ENCODE measurements at regions not wholly inside any gene's neighbourhood (a gene's known extent, or its start where the extent isn't known, plus 50 kb on each side); places are given as distances from the start of the nearest gene placed in this dataset.
"Not testable (repeated sequence)": the region's sequence is repeated elsewhere in the genome, so short reads cannot be mapped to it uniquely, and the experiment has no call there.

DNA sequence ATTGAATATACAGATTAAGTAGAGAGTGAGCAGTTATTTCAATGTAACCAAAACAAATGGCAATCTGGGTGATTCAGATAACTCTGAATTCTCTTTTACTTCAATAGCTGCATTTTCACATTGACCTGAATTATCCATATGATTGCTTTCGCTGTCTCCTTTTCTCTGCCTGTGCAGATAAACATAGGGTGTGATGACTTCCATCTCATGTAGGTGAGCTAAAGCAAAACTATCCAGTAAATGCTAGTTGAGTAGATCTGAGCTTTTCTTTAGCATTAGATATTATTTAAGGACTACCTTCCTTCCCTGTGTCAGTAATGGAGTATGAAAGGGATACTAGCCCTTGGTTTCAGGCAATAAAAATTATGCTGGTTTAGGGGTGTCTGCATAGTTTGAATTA lies 288.6 kb downstream of the OXSM start:
- no peak for DNase-seq

DNA sequence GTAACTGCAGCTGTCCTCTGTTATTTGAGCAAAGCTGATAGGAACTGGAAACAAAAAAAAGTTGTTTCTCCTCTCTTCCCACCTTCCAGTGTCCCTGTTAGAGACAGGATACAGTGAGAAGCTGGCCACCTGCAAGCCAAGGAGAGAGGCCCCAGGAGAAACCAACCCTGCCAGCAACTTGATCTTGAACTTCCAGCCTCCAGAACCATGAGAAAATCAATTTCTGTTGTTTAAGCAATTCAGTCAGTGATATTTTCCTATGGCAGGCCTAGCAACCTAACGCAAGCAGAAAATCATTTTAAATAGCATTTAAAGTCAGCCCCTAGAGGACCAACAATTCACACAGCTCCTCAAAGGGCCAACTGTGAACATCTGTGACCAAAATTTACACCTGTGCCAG lies 291.3 kb downstream of the OXSM start:
- no peak for DNase-seq

DNA sequence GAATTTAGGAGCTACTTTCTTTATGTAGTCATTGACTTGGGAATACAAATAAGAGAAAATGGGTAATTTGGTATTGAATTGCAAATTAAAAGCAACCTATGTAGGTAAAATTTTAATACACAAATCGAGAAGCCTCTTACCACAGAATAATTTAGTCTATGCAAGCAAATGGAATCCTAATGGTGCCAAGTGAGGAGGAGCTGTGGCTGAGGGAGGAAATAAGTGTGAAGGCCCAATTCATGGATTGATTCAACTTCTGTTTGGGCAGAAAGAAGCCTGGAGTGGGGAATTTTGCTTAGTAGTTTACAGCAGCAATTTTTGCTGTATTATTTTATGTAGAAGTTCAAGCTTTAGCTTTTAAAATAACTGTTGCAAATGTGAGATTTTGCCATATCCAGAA lies 291.9 kb downstream of the OXSM start:
- no peak for DNase-seq

DNA sequence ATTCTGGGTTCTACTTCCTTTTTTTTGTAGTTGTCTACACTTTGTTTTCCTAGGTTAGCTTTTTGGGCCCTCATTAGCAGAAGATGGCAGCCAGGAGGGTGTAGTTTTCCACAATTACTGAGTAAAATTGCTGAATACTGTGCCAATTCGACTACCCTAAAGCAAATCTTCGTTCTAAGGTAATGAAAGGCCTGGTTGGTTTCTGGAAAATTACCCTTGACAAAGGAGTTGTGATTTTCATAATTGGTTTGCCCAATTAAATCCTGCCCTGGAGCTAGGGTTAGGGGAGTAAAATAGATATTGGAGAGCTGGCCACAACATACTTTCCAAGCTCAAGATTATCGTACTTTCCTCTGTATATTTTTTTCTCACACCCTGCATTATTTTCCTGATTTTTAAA lies 293.0 kb downstream of the OXSM start:
- no peak for DNase-seq

DNA sequence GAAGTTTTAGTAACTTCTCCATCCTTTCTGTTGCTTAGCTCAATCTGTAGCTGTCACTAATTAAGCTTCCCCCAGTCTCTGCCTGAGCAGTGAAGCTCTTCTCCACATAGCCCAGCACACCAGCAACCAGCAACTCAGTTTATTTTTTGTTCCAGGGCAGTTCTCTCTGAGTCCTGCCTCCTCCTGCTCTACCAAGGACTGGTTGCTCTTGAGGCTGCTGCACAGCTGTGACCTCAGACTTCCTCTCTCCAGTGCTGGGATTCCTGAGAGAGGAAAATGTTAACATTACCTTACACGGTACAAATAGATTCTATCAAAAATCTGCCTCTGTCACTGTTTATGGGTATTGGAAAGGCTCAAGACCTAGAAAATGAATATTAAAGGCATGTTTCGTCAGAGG lies 294.7 kb downstream of the OXSM start:
- DNase-seq = no peak

DNA sequence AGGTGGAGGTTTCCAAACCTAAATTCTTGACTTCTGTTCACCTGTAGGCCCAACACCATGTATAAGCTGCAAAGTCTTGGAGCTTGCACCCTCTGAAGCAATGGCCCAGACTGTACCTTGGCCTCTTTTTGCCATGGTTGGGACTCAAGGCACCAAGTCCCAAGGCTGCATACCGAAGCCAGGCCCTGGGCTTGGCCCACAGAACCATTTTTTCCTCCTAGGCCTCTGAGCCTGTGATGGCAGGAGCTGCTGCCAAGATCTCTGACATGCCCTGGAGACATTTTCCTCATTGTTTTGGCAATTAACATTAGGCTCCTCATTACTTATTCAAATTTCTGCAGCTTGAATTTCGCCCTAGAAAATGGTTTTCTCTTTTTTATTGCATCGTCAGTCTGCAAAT lies 297.9 kb downstream of the OXSM start:
- DNase-seq = no peak

DNA sequence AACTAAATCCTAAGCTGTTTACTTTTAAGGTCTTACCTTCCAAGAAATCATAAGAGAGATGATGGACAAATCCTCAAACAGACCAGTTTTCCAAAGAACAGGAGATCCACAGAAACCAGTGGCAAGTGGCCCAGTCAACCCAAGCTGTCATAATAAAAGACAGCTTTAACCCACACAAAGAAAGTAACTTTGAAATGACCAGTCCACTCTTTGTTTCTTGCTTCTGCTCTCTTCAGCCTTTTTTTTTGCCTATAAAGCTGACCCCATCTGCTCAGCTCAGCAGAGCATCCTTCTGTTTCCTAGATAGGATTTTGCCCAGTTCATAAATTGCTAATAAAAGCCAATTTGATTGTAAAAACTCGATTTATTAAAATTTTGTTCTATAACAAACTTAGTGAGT lies 299.4 kb downstream of the OXSM start:
- DNase-seq = no peak

DNA sequence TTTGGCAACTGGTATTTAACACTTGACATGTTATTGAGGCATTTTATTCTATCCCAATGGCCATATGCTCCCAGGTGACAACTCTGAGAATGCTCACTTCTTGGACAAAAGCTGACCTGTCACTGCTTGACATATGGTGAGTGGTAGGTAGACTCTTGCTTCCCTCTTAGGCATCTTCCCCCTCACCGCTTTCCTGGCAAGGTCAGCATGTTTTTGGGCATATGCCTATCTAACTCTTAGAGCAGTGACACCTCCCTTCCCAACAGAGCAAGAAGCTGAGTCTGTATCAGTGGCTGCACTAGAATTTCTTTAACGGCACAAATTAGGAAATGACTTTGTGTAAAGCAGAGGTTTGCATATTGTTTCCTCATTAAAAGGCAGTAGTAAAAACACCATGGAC lies 300.7 kb downstream of the OXSM start:
- no peak for DNase-seq

DNA sequence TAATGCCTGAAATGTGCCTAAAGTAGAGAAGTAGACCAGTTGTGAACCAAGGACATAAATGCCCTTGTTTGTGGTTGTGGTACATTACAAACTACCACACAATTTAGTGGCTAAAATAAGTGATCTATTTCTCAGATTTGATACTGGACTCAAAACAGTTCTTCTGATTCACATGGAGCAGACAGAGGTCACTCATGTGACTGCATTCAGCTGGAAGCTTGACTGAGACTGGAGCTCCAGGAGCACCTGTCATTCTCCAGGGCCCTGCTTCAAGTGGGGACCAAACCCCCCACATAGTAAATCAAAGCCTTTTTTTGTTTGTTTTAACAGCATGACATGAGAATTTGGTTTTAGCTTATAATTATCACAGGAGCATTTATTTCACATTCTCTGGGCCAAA lies 301.2 kb downstream of the OXSM start:
- no peak for DNase-seq

DNA sequence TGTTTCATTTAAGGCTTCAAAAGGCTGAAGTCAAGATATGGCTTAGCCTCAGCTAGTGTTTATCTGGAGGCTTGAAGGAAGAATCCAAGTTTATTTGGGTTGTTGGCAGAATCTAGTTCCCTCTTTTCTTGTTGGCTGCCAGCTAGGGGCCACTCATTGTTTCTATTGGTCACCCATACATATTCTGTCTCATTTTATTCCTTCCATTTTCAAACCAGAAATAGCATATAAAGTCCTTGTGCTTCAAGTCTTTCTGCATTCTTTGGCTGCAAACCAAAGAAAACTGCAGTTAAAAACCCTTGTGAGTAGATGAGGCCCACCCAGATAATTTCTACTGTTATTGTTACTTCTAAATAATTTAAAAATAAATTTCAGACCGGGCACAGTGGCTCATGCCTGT lies 301.7 kb downstream of the OXSM start:
- DNase-seq = no peak

DNA sequence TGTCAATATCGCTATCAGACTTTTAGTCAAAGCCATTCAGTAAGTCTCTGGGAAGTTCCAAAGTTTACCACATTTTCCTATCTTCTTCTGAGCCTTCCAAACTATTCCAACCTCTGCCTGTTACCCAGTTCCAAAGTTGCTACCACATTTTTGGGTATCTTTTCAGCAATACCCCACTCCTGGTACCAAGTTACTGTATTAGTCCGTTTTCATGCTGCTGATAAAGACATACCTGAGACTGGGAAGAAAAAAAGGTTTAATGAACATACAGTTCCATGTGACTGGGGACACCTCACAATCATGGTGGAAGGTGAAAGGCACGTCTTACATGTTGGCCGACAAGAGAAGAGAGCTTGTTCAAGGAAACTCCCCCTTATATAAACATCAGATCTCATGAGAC lies 307.2 kb downstream of the OXSM start:
- DNase-seq = not testable (repeated sequence)

DNA sequence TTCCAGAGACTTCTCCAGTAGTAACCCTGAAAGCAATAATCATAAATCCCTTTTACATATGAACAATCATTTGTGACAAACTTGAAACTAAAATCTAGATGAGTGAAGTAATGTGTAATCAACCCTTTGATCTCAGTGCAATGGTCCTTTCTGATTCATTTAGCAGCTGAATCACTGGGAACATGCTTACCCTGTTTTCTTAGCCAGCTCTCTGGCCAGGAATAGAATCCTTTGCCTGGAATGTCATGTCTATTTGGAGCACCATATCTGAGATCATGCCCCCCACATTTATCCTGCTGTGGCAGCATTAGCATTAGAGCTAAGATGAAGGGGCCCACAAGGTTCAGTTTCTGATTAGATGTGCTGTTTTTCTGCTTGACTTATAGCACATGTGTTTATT lies 309.8 kb downstream of the OXSM start:
- no peak for DNase-seq

DNA sequence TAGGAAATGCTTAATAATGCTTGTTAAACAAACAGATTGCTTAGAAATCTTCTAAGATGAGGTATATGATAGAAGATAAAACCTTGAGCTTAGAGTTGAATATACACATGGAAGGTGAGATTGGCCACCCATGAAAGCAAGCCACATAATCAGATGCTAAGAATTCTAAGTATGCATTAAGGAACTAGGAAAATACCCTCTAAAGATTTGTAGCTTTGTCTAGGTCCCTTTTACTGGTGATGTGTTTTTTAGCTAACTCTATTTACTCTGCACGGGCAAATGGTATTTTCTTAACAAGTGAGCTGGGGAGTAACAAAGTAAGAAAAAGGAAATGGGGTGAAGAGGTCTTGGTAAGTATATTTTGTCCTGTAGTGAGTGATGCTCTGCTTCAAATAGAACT lies 310.3 kb downstream of the OXSM start:
- no peak for DNase-seq

DNA sequence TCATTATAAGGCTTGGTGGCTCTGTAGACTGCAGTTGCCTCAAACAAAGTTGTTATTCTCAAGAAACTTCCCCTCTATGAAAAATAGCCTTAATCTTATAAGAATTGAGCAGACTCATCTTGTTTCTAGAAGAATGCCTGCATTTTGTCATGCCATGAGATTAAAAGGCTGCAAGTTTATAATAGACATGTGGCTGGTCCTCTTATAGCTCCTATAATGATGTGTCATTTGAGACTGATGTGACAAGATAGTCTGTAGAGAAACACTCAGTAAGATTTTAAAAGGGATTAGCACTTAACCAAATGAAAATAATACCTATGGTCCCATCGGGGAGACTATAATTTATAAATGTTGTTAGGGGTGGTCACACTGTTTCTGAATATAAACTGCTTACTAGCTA lies 312.5 kb downstream of the OXSM start:
- DNase-seq = no peak

DNA sequence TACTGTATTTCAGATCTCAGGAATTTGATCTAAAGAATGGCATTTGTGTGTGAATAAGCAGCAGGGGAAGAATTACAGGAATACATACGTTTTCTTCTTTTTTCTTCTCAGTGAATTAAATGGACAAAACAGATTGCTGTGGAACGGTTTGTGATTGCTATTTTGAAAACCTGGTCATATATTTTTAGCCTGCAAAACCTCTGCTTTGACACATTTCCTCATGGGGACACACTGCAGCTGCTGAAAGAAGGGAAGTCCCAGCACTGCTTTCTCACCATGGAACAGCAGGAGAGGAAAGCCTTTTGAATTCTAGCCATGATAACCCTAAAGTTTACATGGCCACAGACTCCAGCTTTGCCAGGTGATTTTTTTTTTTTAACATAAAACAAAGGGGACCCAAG lies 315.0 kb downstream of the OXSM start:
- DNase-seq = no peak

DNA sequence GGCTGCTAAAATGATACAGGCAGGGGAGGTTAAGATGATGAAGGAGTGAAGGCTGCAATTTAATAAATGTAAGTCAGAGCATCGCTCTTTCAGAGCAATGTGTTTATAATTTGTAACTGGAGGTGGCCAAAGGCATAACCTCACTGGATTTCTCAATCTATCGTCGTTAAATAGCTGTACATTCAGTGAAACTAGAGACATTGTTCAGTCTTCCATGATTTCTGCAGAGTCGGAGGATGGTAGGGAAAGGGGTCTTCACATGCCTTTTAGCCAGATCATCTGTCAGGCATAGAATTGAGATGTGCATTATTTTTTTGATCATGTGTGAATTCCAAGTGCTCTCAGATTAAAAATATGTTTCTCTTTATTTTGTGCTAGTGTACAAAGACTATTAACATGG lies 315.4 kb downstream of the OXSM start:
- no peak for DNase-seq

DNA sequence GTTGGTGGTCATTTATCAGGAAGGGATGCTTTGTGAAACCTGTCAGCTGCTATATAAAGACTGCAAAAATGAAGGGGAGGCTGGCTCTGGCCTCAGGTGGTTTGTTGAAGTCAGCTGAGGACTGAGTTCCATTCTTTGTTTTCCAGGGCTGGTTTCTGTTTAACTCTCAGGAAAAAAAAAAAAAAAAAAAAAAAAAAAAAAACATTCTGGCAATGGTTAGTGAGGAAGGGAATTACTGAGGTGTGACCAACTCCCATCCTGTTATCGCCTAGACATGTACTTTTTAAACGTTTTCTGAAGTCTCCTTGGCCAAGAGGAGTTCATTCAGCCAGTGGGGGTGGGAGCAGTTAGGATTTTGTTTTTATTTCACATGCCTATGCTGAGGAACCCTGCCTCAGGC lies 316.3 kb downstream of the OXSM start:
- DNase-seq = no peak

DNA sequence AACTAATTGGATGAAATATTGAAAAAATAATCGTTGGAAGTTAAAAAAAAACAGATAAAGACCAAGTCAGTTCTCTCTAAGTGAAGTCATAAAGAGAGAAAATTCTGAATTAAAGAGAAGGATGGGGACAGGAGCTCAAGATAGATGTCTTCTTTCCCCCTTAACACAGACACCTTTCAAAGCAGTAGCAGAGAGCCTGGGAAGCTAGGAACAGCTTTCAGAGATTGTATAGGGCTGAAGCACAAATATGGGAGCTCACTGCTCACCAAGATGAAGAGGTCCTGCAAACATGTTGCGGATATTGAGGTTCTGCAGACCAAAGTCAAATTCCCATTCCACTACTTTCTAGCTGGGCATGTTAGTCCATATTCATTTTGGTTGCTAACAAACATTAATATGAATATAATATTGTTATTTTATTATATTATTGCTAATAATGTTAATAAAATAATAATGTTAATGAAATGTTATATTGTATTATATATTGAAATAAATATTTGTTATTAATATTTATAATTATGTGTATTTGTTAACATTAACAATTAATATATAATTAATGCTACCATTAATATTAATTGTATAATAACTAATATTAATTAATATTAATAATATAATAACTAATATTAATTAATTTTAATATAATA lies 319.1 kb downstream of the OXSM start:
- DNase-seq = no peak

DNA sequence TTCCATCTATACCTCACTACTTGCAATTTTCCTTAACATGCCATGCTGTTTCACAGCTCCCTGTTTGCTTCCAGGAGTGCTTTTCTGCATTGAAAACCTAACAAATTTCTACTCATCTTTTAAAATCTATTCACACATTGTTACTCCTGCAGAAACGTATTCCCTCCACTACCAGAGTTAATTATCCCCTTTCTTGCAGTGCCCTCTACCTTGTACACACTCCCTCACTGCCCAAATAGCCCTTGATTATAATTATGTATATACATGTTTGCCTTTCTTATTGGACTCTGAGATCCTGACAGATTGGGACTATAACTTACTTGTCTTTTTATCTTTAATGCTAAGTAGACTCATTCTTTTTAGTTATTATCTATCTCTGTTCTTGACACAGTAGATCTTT lies 325.0 kb downstream of the OXSM start:
- no peak for DNase-seq

DNA sequence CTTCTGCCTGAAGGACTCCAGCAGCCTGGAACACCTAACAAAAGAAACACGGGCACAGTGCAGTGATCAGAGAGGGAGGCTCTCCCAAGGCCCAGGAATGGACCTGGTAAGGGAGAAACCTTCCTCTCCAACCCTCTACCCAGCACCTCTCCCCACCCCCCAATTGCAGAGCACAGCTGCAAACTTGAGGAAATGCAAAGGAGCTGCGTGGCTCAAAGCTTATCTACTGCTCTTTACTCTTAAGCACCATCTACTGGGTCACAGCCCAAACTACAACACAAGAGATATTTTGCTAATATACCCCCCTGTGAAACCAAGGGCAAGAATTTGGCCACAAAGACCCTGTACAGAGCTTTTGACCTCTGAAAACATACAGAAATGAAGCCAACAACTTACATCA lies 328.3 kb downstream of the OXSM start:
- DNase-seq = no peak

DNA sequence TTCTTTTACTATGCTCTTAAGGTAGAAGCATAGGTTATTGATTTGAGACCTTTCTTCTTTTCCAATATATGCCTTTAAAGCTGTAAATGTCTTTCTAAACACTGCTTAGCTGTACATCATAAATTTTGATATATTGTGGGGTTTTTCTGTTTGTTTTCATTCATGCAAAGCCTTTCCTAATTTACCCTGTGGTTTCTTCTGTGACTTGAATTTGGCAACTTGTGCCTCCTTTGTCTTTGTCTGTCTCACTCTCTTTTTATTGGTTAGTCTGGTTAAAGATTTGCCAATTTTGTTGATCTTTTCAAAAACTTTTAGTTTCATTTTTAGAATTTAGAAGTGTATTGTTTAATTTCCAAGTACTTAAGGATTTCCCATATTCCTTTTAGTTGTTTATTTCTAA lies 343.1 kb downstream of the OXSM start:
- no peak for DNase-seq

DNA sequence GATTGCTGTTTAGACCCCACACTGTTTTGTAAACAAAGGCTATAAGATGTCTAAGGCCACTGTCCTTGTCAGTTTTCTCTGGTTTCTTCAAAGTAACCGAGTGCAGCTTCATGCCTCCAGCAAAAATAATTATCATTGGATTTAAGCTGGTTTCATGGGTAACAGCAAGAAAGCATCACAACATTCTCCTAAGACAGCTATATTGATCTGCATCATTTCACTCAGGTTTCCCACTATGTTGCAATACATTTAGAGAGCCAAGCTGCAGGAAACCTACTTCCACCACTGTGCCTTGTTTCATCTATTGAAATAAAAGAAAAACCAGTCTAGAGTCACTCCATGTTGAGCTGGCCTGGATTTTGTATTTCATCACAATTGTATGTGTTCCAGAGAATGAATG lies 351.4 kb downstream of the OXSM start:
- DNase-seq = no peak

DNA sequence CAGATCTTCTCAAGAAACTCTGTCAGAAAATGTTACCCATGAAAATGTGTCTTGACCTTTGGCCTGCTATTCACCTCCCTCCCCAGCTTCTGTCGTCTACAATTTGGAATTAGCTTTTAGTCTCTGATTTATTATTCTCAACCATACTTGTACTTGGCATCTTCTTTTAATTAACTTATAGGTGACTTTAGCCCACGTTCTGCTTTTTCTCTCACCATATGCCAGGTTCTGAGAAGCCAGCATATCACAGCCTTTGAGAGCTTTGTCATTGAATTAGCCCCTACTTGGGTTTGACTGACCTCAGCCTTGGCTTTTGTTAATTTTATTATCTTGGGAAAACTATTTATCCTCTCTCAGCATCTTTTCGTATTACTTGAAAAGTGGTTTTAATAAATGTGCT lies 355.9 kb downstream of the OXSM start:
- no peak for DNase-seq

DNA sequence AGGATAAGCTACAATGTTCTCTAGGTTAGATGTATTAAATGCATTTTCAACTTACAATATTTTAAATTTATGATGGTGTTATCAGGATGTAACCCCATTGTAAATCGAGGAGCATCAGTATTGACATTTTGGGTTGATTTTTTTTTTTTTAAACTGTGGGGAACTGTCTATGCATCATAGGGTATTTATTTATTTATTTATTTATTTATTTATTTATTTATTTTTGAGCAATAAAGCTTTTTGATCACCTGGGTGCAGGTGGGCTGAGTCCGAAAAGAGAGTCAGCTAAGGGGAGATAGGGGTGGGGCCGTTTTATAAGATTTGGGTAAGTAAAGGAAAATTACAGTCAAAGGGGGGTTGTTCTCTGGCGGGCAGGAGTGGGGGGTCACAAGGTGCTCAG lies 367.5 kb downstream of the OXSM start:
- not testable (repeated sequence) for DNase-seq

DNA sequence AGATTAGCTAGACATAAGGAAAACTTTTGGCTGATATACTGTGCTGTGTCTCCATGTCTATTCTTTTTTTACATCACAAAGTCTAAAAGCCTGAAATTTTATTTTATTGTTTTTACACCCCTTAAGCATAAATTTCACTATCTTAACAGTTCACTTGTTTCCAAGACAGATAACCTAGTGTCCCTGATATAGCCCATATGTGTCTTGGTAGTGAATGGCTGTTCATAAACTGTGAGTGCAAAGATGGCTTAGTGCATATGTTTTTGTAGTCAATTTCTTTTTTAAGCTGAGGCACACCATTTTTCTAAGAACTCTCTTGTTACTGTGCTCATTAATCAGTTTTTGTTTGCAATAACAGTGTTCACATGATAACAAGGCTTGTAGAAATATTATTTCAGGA lies 381.1 kb downstream of the OXSM start:
- no peak for DNase-seq

DNA sequence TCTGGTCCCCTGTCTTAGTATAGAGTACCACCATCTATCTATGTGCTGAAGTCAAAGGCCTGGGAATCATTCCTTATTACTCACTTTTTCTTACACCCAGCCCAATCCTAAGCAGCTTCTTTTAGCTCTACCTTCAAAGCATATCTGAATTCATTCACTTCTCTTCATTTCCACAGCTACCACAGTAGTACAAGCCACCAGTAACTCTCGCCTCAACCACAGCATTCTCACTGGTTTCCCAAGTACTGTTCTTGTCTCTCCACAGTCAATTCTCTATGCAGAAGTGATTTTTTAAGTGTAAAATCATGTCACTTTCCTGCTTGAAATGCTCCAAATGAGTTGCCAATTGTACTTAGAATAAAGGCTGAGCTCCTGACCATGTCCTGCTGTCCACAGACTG lies 401.7 kb downstream of the OXSM start:
- DNase-seq = no peak

Data from NCI-H446 treated with DMSO at 0.1 percent for 48 hours (cell line).